ENCODE measurements at regions not wholly inside any gene's neighbourhood (a gene's known extent, or its start where the extent isn't known, plus 50 kb on each side); places are given as distances from the start of the nearest gene placed in this dataset.

DNA sequence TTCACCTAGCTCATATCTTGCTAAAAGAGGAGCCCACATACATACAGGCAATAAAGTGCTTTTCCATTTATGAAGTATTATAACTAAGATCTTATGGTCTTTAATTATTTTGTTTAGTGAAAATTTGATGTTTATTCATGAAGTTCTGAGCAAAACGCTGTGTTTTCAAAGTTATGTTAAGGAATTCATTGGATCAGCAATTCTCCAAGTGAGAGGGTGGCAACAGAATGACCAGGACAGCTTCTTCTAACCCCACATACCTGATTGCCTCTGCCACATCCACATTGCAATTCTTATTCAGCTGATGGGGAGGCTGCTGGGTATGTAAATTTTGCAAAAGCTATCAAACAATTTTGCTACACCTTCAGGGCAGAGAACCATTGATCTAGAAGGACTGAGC is 116.8 kb downstream of the OGFRL1 start:
- TF ChIP-seq CTCF (IDR thresholded peaks at IDR 0.05; ENCODE audit: unreplicated experiment in 3 of 3) = no peak
- H3K27me3 Mint-ChIP-seq (ENCODE audit: low read depth) = no peaks in the 10 kb centered on the region

DNA sequence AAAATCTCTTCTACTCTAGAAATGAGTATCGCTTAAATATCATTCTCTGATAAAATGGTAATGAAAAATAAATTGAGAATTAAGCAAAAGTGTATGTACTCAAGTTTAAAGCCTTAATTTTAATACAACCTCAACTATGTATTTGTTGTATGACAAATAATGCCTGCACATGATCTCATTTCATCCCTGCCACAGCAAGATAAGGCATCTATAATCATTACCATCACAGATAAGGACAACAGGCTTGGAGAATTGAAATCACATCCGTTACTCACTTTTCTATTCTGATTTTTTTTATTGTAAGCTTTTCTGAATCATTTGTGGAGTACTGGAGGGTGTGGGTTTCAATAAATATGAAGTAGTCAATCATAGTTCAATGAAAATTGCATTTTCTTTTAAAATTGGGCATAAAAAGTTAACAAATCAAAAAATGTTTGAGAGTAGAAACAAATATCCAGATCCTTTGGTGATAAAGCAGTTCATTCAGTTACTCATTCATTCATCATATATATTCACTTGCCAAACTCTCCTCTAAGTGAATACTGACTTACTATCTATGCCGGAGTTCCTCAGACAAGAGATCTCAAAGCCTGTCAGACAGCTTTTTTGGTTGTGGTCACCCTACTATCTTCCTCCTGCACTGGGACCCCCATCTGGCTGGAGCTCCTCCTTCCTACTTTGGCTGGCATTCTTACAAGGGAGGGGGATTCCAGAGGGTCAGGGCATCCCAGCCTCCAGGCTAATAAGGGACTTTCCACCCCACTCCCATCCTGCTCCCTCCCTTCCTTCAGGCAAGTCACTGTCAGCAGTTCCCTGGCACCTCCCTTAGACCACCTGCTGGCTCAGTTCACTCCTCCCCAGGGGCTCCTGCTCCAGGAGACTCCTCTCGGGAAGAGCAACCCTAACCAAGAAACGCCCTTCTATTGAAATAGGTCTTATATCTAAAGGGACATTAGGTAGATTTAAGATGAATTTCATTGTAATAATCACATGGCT is 118.6 kb downstream of the OGFRL1 start:
- Mint-ChIP-seq H3K36me3 (ENCODE audit: low read depth) (peaks cover 51% of the 10 kb centered on the region), H3K9me3 (no peaks in the 10 kb centered on the region), H3K4me3 (peak overlapping the region; percentile 60 to 73 (median 68)), H3K4me1 (peaks cover 64% of the 10 kb centered on the region), H3K27ac (peak overlapping the region; percentile 86 to 93 (median 91)), H3K27me3 (ENCODE audit: low read depth) (no peaks in the 10 kb centered on the region)
- TF ChIP-seq CTCF (IDR thresholded peaks at IDR 0.05; ENCODE audit: unreplicated experiment in 3 of 3) = no peak

More for the DNA sequence above, 116.8 kb downstream of the OGFRL1 start:
- Mint-ChIP-seq H3K36me3 (ENCODE audit: low read depth) (peaks cover 39% of the 10 kb centered on the region), H3K4me3 (peak overlapping the region; percentile 19 to 53 (median 29)), H3K4me1 (peaks cover 56% of the 10 kb centered on the region), H3K9me3 (no peaks in the 10 kb centered on the region), H3K27ac (peak overlapping the region; percentile 86 to 93 (median 91))

DNA sequence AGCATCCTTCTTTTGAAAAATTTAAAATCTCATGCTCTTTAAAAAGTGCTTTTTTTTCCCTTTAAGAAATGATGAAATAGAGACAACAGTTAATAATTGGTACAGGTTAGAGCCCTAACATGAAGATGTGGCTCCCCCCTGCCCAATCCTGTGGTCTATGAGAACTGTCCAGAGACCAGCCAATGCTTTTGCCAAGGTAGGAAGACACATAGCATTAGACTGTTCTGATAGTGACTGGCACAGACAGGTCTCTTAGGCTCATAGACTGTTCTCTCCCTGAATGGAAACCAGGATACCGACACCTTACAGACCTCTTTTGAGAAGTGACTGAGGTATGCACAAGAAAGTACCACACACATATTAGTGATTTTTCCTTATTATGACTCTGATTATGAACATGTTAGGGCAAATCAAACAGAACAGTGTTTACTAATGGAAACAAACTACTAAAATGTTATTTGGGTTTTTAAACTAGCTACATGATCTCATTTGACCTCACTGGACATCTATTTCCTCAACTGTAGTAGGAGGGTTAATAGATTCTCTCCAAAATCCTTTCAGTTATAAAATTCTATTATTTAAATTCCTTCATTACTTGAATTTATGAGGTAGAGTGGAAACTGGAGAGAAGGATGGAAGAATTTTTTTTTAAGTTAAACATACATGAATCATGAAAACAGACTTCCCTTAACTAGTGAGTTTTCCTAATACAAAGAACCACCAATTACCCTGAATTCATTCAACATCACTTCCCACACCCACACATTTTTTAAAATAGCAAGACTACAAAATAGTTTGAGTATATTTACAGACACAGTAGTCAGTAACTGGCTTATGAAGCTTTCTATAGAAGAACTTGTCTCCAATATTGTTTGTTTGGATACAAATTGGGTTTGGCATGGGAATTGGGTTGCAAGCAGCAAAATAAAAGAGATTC is 120.4 kb downstream of the OGFRL1 start:
- Mint-ChIP-seq H3K36me3 (ENCODE audit: low read depth) (peaks cover 60% of the 10 kb centered on the region), H3K27ac (peak overlapping the region; percentile 83 to 93 (median 88)), H3K27me3 (ENCODE audit: low read depth) (no peaks in the 10 kb centered on the region), H3K9me3 (no peaks in the 10 kb centered on the region), H3K4me3 (peak overlapping the region in 2 of 3 experiments; percentile 34 to 49), H3K4me1 (peaks cover 69% of the 10 kb centered on the region)
- no peak for TF ChIP-seq CTCF (IDR thresholded peaks at IDR 0.05; ENCODE audit: unreplicated experiment in 3 of 3)

- peaks cover 69% of the 10 kb centered on the region for H3K36me3 Mint-ChIP-seq (ENCODE audit: low read depth)
- H3K27me3 Mint-ChIP-seq (ENCODE audit: low read depth) = no peaks in the 10 kb centered on the region
- H3K27ac Mint-ChIP-seq = peak overlapping the region; percentile 83 to 93 (median 89)
- no peaks in the 10 kb centered on the region for H3K9me3 Mint-ChIP-seq
- H3K4me1 Mint-ChIP-seq = peaks cover 67% of the 10 kb centered on the region
- peak overlapping the region in 2 of 3 experiments; percentile 16 to 70 for H3K4me3 Mint-ChIP-seq
- no peak for TF ChIP-seq CTCF (IDR thresholded peaks at IDR 0.05; ENCODE audit: unreplicated experiment in 3 of 3)
Observed at GRCh38 chr6:71410164-71410566, 121.6 kb downstream of the OGFRL1 start.

DNA sequence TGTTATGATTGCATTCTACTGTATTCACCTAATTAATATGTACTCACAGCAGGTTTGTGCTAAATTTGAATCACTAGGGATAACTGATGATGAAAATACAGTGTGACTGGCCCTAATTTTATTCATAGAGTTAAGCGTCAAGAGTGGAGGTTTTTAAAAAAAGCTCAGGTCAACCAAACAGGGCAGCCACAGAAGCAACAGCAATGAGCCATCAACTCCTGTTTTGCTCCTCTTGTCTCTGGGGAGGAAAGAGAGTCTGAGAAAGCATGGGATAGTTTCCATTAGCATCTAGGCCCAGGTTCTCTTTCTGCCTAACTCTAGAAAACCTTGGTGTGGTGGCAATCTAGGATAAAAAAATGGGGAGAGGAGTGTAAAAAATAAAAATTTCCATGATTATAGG is 122.1 kb downstream of the OGFRL1 start:
- H3K9me3 Mint-ChIP-seq = no peaks in the 10 kb centered on the region

More for the DNA sequence above, 122.1 kb downstream of the OGFRL1 start:
- H3K27me3 Mint-ChIP-seq (ENCODE audit: low read depth) = no peaks in the 10 kb centered on the region
- H3K36me3 Mint-ChIP-seq (ENCODE audit: low read depth) = peaks cover 70% of the 10 kb centered on the region
- TF ChIP-seq CTCF (IDR thresholded peaks at IDR 0.05; ENCODE audit: unreplicated experiment in 3 of 3) = no peak
- peak overlapping the region; percentile 83 to 93 (median 89) for H3K27ac Mint-ChIP-seq
- H3K4me3 Mint-ChIP-seq = peak overlapping the region in 2 of 3 experiments; percentile 25 to 70
- H3K4me1 Mint-ChIP-seq = peaks cover 67% of the 10 kb centered on the region
